Psoas muscle (tissue), 7 donors: ENCODE measurements at regions not wholly inside any gene's neighbourhood (a gene's known extent, or its start where the extent isn't known, plus 50 kb on each side); places are given as distances from the start of the nearest gene placed in this dataset.

ENCODE experiments used
- ATAC-seq, 4 donors: fragments of 200-7000 bp; cut with Tn5 transposase; one replicate each; pipeline ENCODE4 v1.9.1; 2020; ENCODE audit warnings: moderate library complexity in 3 of 4, mild to moderate bottlenecking in 2 of 4
- DNase-seq, 2 donors: peaks; one replicate each; pipeline ENCODE4 v3.0.0-alpha.2; 2020
- H3K27ac ChIP-seq: fragments of 200-600 bp; one replicate; pipeline ENCODE4 v1.8.0; 2022
- H3K27me3 ChIP-seq, 3 donors: fragments of 200-600 bp in 1 of 3; one replicate each; pipeline versions ENCODE4 v1.6.1 to v1.8.0; 2013 to 2022; ENCODE audit warnings: low read length in 2 of 3, mild to moderate bottlenecking in 2 of 3, moderate library complexity in 1 of 3; ENCODE audit not compliant: insufficient read depth in 3 of 3
- H3K36me3 ChIP-seq, 2 donors: fragments of 200-600 bp in 1 of 2; one replicate each; pipeline versions ENCODE4 v1.6.1 to v1.8.0; 2013 to 2022; ENCODE audit warnings: low read depth in 1 of 2, mild to moderate bottlenecking in 1 of 2, moderate library complexity in 1 of 2; ENCODE audit not compliant: insufficient read depth in 1 of 2
- H3K4me1 ChIP-seq: fragments of 200-600 bp; one replicate; pipeline ENCODE4 v1.8.0; 2022
- H3K4me3 ChIP-seq: fragments of 200-600 bp; one replicate; pipeline ENCODE4 v1.8.0; 2022; ENCODE audit warnings: mild to moderate bottlenecking
- H3K9me3 ChIP-seq: fragments of 200-600 bp; one replicate; pipeline ENCODE4 v1.8.0; 2022
- WGBS, 3 donors: extraction: QIAGEN DNeasy Blood & Tissue Kit; methylation state at CpG; one replicate each; pipeline versions ENCODE4 v1.1.6 to v1.1.7; 2013; 5-methylcytosine and 5-hydroxymethylcytosine counted together
- intact Hi-C, 2 donors: fragments of 100-400 bp; cut with DNase I; formaldehyde crosslinking; loops; one replicate each; pipeline versions ENCODE4 v1.11.0 to v1.14.2; 2022
- TF ChIP-seq, protein P1 (sequence below): fragments of 200-600 bp; IDR thresholded peaks from one replicate; pipeline ENCODE4 v1.8.0; 2022; ENCODE audit warnings: antibody characterized with exemption
- donor health status: healthy with polysubstance abuse.
- donor health status: DM: no; HTN: no; CAD: no; lungs with moderate emphysema.
- donor health status: Bipolar disorder and iron deficiency.
- donor health status: healthy.
- donor health status: DM: yes; HTN: yes; CAD: no.
- donor health status: DM: no; HTN: no; CAD: no.
- donor health status: DM: yes; HTN: yes; CAD: no.

DNA sequence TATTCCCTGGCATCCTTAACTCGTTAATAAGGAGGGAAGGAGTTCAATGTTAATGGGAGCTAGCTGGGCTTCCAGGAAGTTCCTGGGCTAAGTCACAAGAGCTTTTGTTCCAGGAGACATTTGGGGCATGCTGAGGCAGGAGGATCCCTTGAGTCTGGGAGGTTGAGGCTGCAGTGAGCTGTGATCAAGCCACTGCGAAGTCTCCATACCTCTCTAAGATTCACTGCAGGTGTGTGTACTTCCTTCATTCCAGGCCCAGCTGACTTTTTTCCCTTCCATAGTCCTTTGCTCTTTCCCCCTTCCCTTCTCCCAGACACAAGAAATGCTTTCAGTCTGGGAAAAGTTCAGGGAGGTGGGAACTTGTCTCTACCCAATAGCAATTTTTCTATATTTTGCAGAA, 489.8 kb downstream of the NPIPA7 start:
- intact Hi-C loops, result no loop called here
- Histone ChIP-seq H3K4me3 (no peak overlapping the region), H3K4me1 (no peaks in the 10 kb centered on the region), H3K36me3 (no peaks in the 10 kb centered on the region), H3K27me3 (peaks cover 0 to 22% (median 0%) of the 10 kb centered on the region in 3 donors), H3K9me3 (no peaks in the 10 kb centered on the region), H3K27ac (no peak overlapping the region)
- no peak for ATAC-seq
- TF ChIP-seq, protein P1, sequence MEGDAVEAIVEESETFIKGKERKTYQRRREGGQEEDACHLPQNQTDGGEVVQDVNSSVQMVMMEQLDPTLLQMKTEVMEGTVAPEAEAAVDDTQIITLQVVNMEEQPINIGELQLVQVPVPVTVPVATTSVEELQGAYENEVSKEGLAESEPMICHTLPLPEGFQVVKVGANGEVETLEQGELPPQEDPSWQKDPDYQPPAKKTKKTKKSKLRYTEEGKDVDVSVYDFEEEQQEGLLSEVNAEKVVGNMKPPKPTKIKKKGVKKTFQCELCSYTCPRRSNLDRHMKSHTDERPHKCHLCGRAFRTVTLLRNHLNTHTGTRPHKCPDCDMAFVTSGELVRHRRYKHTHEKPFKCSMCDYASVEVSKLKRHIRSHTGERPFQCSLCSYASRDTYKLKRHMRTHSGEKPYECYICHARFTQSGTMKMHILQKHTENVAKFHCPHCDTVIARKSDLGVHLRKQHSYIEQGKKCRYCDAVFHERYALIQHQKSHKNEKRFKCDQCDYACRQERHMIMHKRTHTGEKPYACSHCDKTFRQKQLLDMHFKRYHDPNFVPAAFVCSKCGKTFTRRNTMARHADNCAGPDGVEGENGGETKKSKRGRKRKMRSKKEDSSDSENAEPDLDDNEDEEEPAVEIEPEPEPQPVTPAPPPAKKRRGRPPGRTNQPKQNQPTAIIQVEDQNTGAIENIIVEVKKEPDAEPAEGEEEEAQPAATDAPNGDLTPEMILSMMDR, result no peak
- 31 to 36% (median 34%) methylated on average over 2 of the region's 2 CpGs for WGBS, 3 donors
- no peak for DNase-seq

DNA sequence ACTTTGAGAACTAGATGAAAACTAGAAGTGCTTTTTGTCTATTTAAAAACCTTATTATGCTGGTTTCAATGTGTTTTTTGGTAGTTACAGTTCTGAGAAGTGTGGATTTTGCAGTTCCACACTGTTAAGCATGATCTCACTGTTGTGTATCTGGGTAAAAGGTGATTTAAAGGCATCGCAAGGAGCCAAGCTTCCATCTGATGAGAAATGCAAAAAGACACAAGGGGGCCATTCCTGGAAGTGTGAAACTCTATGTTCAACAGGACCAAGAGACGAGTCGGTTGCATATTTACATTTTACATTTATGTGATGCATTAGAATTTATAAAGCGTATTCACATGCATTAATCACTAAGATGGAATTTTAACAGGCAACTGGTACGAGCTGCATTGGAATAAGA, 490.8 kb downstream of the NPIPA7 start:
- H3K4me3 ChIP-seq, result no peak overlapping the region
- peaks cover 0 to 22% (median 0%) of the 10 kb centered on the region in 3 donors for H3K27me3 ChIP-seq
- no peaks in the 10 kb centered on the region for H3K36me3 ChIP-seq
- intact Hi-C loops, result no loop called here
- no peak for DNase-seq
- 58 to 69% (median 58%) methylated on average over 5 of the region's 5 CpGs for whole genome bisulfite sequencing, 3 donors
- no peak for ATAC-seq
- no peaks in the 10 kb centered on the region for H3K9me3 ChIP-seq
- H3K4me1 ChIP-seq, result no peaks in the 10 kb centered on the region
- TF ChIP-seq, protein P1, result no peak
- no peak overlapping the region for H3K27ac ChIP-seq

DNA sequence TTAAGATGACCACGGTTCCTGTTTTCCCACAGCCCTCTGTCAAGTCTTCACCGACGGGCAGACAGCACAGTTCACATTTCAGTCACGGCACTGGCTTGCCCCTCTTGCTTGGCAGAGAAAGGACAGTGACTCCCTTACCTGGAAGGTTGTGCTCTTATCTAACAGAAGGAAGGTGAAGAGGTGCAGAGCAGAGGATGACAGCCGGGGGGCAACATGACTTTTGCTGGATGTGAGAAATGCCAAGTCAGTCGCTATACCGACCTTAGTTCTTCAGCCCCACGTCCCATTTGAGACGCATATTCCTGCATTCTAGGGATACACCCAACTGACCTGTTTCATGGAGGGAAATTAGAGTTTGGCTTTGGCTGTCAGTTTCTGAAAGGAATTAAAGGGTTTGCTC, 492.3 kb downstream of the NPIPA7 start:
- Histone ChIP-seq H3K36me3 (no peaks in the 10 kb centered on the region), H3K9me3 (no peaks in the 10 kb centered on the region), H3K27me3 (peaks cover 0 to 22% (median 0%) of the 10 kb centered on the region in 3 donors), H3K4me3 (no peak overlapping the region), H3K4me1 (no peaks in the 10 kb centered on the region), H3K27ac (no peak overlapping the region)
- ATAC-seq (no peak), DNase-seq (no peak)
- TF ChIP-seq, protein P1, result no peak
- 42 to 64% (median 51%) methylated on average over 8 to 9 of the region's 9 CpGs for WGBS, 3 donors
- intact Hi-C loops, result no loop called here

DNA sequence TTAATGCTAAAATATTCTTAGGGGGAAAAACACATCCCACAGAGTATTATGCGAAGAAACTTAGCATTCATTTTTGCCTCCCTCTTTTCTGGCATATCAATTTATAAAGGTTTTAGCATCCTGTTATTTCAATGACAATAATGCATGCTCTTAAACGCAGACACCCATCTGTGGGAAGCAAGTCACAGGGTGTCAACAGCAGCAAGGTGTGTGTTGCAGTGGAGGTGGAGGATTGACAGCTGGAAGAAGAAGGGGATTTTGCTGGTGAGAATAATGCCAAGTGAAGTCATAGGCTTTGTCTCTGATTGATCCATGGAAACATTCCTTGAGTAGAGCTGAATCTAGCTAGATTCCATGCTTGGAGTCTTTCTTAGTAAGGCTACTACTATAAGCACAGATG, 498.1 kb downstream of the NPIPA7 start:
- intact Hi-C loops, result no loop called here
- DNase-seq (no peak), ATAC-seq (no peak)
- no peaks in the 10 kb centered on the region for H3K4me1 ChIP-seq
- H3K9me3 ChIP-seq, result no peaks in the 10 kb centered on the region
- no peaks in the 10 kb centered on the region for H3K36me3 ChIP-seq
- TF ChIP-seq, protein P1, result no peak
- H3K4me3 ChIP-seq, result no peak overlapping the region
- WGBS, 3 donors, result 79 to 85% (median 83%) methylated on average over 2 of the region's 2 CpGs
- peaks cover 2 to 3% (median 3%) of the 10 kb centered on the region in 3 donors for H3K27me3 ChIP-seq
- no peak overlapping the region for H3K27ac ChIP-seq

DNA sequence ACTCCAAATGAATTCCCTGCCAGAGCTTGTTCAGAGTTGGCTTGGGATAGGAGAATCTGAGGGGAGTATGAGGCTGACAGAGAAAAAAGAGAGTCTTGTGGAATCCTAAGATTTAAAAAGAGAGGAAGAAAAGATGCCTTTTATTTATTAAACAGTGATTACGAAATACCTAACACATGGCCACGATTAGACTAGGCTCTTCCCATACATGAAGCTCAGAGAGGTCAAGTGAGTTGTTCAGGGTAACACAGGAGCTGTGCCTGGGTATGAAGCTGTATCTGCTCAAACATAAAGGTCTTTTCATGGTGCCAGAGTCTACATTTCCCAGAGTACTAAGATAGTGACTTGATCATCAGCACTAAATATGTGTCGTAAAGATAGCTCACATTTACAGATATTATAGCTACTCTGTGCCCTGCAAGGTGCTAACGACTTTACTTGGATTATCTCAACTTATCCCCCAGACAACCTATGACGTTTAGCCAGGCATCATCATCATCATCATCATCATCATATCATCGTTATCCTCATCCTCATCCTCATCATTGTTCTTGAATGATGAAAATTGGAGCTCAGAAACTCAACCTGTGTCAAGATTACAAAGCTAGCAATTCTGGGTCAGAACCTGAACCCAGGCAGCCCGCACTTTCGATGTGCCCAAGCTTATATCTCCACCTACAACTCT, 500.8 kb downstream of the NPIPA7 start:
- ATAC-seq (no peak), DNase-seq (no peak)
- Histone ChIP-seq H3K4me3 (no peak overlapping the region), H3K27ac (no peak overlapping the region), H3K4me1 (no peaks in the 10 kb centered on the region), H3K36me3 (no peaks in the 10 kb centered on the region), H3K9me3 (no peaks in the 10 kb centered on the region), H3K27me3 (peaks cover 0 to 3% (median 2%) of the 10 kb centered on the region in 3 donors)
- TF ChIP-seq, protein P1, result no peak
- intact Hi-C loops, result no loop called here
- 57 to 73% (median 63%) methylated on average over 8 of the region's 8 CpGs for WGBS, 3 donors
